ENCODE measurements at regions not wholly inside any gene's neighbourhood (a gene's known extent, or its start where the extent isn't known, plus 50 kb on each side); places are given as distances from the start of the nearest gene placed in this dataset.

DNA sequence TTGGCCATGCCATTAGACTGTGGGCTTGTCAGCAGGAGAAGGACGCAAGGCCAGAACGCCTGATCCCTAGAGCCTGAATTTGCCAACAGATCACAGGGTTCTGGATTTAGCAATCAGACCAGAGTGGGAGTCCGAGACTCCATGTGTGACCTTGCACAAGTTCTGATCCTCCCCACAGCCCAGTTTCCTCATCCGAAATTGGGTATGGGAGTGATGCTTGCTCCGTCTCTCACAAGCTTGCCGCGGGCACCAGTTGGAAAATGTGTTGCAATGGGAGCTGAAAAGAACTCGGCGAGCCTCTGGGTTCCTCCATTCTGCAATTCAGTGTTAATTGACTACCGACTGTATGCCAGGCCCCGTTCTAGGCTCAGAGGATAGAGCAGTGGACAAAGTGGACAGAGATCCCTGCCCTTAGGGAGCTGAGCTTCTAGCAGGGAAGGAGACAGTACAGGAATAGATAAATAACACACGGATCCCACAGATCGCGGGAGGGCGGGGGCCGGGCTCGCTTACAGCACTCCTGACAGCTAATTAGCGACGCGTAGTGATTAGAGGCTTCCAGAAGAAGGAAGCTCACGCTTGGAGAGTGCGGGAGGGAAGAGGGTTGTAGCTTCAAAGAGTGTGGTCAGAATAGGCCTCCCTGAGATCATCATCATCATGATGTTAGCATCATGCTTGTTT lies 150.4 kb upstream of the CIBAR2 start:
- TF ChIP-seq, protein P1, sequence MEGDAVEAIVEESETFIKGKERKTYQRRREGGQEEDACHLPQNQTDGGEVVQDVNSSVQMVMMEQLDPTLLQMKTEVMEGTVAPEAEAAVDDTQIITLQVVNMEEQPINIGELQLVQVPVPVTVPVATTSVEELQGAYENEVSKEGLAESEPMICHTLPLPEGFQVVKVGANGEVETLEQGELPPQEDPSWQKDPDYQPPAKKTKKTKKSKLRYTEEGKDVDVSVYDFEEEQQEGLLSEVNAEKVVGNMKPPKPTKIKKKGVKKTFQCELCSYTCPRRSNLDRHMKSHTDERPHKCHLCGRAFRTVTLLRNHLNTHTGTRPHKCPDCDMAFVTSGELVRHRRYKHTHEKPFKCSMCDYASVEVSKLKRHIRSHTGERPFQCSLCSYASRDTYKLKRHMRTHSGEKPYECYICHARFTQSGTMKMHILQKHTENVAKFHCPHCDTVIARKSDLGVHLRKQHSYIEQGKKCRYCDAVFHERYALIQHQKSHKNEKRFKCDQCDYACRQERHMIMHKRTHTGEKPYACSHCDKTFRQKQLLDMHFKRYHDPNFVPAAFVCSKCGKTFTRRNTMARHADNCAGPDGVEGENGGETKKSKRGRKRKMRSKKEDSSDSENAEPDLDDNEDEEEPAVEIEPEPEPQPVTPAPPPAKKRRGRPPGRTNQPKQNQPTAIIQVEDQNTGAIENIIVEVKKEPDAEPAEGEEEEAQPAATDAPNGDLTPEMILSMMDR (IDR thresholded peaks at IDR 0.05), result no peak
- TF ChIP-seq POLR2A (IDR thresholded peaks at IDR 0.05), result no peak

Data from heart left ventricle (tissue), 13 donors.